Activated T-helper 1 cell treated with anti-CD3 and anti-CD28 coated beads, Interleukin-12 subunit alpha, Interleukin-12 subunit beta, Interleukin-2, Interleukin-4 antibody, amounts not matched to agents 30 ng/mL and 10 ng/mL and 1 ng/mL, durations not matched to agents 14 hours and 24 hours and 36 hours (primary cell): ENCODE measurements at regions not wholly inside any gene's neighbourhood (a gene's known extent, or its start where the extent isn't known, plus 50 kb on each side); places are given as distances from the start of the nearest gene placed in this dataset.

Experiments
- DNase-seq: peaks from one replicate; pipeline ENCODE4 v3.0.0; 2021; ENCODE audit warnings: low spot score
- H3K27ac Mint-ChIP-seq: one replicate; pipeline ENCODE4 v1.8.0; 2021; ENCODE audit warnings: mild to moderate bottlenecking, mixed read lengths
- H3K27me3 Mint-ChIP-seq: one replicate; pipeline ENCODE4 v1.8.0; 2022; ENCODE audit warnings: mild to moderate bottlenecking, moderate library complexity, mixed read lengths; ENCODE audit not compliant: insufficient read depth
- H3K36me3 Mint-ChIP-seq: one replicate; pipeline ENCODE4 v1.8.0; 2021; ENCODE audit warnings: low read depth, mixed read lengths
- H3K4me1 Mint-ChIP-seq: one replicate; pipeline ENCODE4 v1.8.0; 2021; ENCODE audit warnings: low read depth, mixed read lengths
- H3K4me3 Mint-ChIP-seq: one replicate; pipeline ENCODE4 v1.8.0; 2021; ENCODE audit warnings: mild to moderate bottlenecking, moderate library complexity, mixed read lengths
- H3K9me3 Mint-ChIP-seq: one replicate; pipeline ENCODE4 v1.8.0; 2021; ENCODE audit warnings: mixed read lengths
- intact Hi-C: fragments of 100-400 bp; cut with micrococcal nuclease; formaldehyde crosslinking; loops from one replicate; pipeline ENCODE4 v1.15.1; 2024

- Mint-ChIP-seq H3K9me3 (no peaks in the 10 kb centered on the region), H3K27me3 (no peaks in the 10 kb centered on the region), H3K36me3 (no peaks in the 10 kb centered on the region), H3K4me1 (no peaks in the 10 kb centered on the region), H3K4me3 (no peak overlapping the region), H3K27ac (no peak overlapping the region)
- DNase-seq, result no peak
- intact Hi-C loops, result no loop called here
Measured at GRCh38 chr16:27718201-27719105, 168.5 kb downstream of the KATNIP start.

- Mint-ChIP-seq H3K9me3 (no peaks in the 10 kb centered on the region), H3K36me3 (no peaks in the 10 kb centered on the region), H3K4me1 (no peaks in the 10 kb centered on the region), H3K27me3 (no peaks in the 10 kb centered on the region), H3K4me3 (no peak overlapping the region), H3K27ac (no peak overlapping the region)
- intact Hi-C loops, result no loop called here
- no peak for DNase-seq
Measured at GRCh38 chr16:27719106-27719445, 169.1 kb downstream of the KATNIP start.

- no peaks in the 10 kb centered on the region for H3K27me3 Mint-ChIP-seq
- no peaks in the 10 kb centered on the region for H3K9me3 Mint-ChIP-seq
- no peak overlapping the region for H3K27ac Mint-ChIP-seq
- DNase-seq, result no peak
- intact Hi-C loops, result no loop called here
- H3K36me3 Mint-ChIP-seq, result no peaks in the 10 kb centered on the region
- no peaks in the 10 kb centered on the region for H3K4me1 Mint-ChIP-seq
- H3K4me3 Mint-ChIP-seq, result no peak overlapping the region
Measured at GRCh38 chr16:27720731-27721530, 171.0 kb downstream of the KATNIP start.

- Mint-ChIP-seq H3K9me3 (no peaks in the 10 kb centered on the region), H3K36me3 (no peaks in the 10 kb centered on the region), H3K27me3 (no peaks in the 10 kb centered on the region), H3K4me3 (no peak overlapping the region), H3K27ac (no peak overlapping the region), H3K4me1 (no peaks in the 10 kb centered on the region)
- DNase-seq, result no peak
- intact Hi-C loops, result no loop called here
Measured at GRCh38 chr16:27721531-27722181, 171.7 kb downstream of the KATNIP start.

- intact Hi-C loops, result no loop called here
- Mint-ChIP-seq H3K4me3 (no peak overlapping the region), H3K4me1 (no peaks in the 10 kb centered on the region), H3K27ac (no peak overlapping the region), H3K27me3 (no peaks in the 10 kb centered on the region), H3K36me3 (no peaks in the 10 kb centered on the region), H3K9me3 (no peaks in the 10 kb centered on the region)
- no peak for DNase-seq
Measured at GRCh38 chr16:27722207-27722606, 172.3 kb downstream of the KATNIP start.

GRCh38 chr16:27722892-27723450, 173.0 kb downstream of the KATNIP start:
- H3K36me3 Mint-ChIP-seq, result no peaks in the 10 kb centered on the region
- no peak overlapping the region for H3K27ac Mint-ChIP-seq
- H3K27me3 Mint-ChIP-seq, result no peaks in the 10 kb centered on the region
- no peak overlapping the region for H3K4me3 Mint-ChIP-seq
- no peaks in the 10 kb centered on the region for H3K9me3 Mint-ChIP-seq
- DNase-seq, result no peak
- intact Hi-C loops, result no loop called here
- H3K4me1 Mint-ChIP-seq, result no peaks in the 10 kb centered on the region

- no peaks in the 10 kb centered on the region for H3K4me1 Mint-ChIP-seq
- H3K27me3 Mint-ChIP-seq, result no peaks in the 10 kb centered on the region
- DNase-seq, result no peak
- H3K9me3 Mint-ChIP-seq, result no peaks in the 10 kb centered on the region
- H3K36me3 Mint-ChIP-seq, result no peaks in the 10 kb centered on the region
- no peak overlapping the region for H3K4me3 Mint-ChIP-seq
- intact Hi-C loops, result no loop called here
- H3K27ac Mint-ChIP-seq, result no peak overlapping the region
Measured at GRCh38 chr16:27723711-27724481, 174.0 kb downstream of the KATNIP start.

GRCh38 chr16:27724482-27725235, 174.7 kb downstream of the KATNIP start:
- Mint-ChIP-seq H3K27me3 (no peaks in the 10 kb centered on the region), H3K4me3 (no peak overlapping the region), H3K36me3 (no peaks in the 10 kb centered on the region), H3K27ac (no peak overlapping the region), H3K9me3 (no peaks in the 10 kb centered on the region), H3K4me1 (peaks cover 6% of the 10 kb centered on the region)
- intact Hi-C loops, result no loop called here
- no peak for DNase-seq

GRCh38 chr16:27725236-27726000, 175.5 kb downstream of the KATNIP start:
- DNase-seq, result no peak
- H3K4me3 Mint-ChIP-seq, result no peak overlapping the region
- H3K4me1 Mint-ChIP-seq, result peaks cover 9% of the 10 kb centered on the region
- no peaks in the 10 kb centered on the region for H3K9me3 Mint-ChIP-seq
- no peak overlapping the region for H3K27ac Mint-ChIP-seq
- intact Hi-C loops, result no loop called here
- no peaks in the 10 kb centered on the region for H3K36me3 Mint-ChIP-seq
- no peaks in the 10 kb centered on the region for H3K27me3 Mint-ChIP-seq

GRCh38 chr16:27726621-27727261, 176.8 kb downstream of the KATNIP start:
- H3K4me3 Mint-ChIP-seq, result no peak overlapping the region
- no peaks in the 10 kb centered on the region for H3K27me3 Mint-ChIP-seq
- no peaks in the 10 kb centered on the region for H3K36me3 Mint-ChIP-seq
- H3K4me1 Mint-ChIP-seq, result peaks cover 9% of the 10 kb centered on the region
- no peak overlapping the region for H3K27ac Mint-ChIP-seq
- no peak for DNase-seq
- H3K9me3 Mint-ChIP-seq, result no peaks in the 10 kb centered on the region
- intact Hi-C loops, result no loop called here

GRCh38 chr16:27727941-27728340, 178.0 kb downstream of the KATNIP start:
- H3K36me3 Mint-ChIP-seq, result no peaks in the 10 kb centered on the region
- no peak overlapping the region for H3K27ac Mint-ChIP-seq
- peaks cover 9% of the 10 kb centered on the region for H3K4me1 Mint-ChIP-seq
- H3K4me3 Mint-ChIP-seq, result no peak overlapping the region
- no peaks in the 10 kb centered on the region for H3K9me3 Mint-ChIP-seq
- H3K27me3 Mint-ChIP-seq, result no peaks in the 10 kb centered on the region
- no peak for DNase-seq
- intact Hi-C loops, result no loop called here
